GM21737 (cell line): ENCODE measurements at regions not wholly inside any gene's neighbourhood (a gene's known extent, or its start where the extent isn't known, plus 50 kb on each side); places are given as distances from the start of the nearest gene placed in this dataset.

Experiments used
- ATAC-seq: cut with Tn5 transposase; IDR thresholded peaks from one replicate; pipeline ENCODE4 v1.9.1; 2021; ENCODE audit warnings: mild to moderate bottlenecking, moderate library complexity; ENCODE audit not compliant: unreplicated experiment

GRCh38 chr2:212628586-212628985 lies 90.0 kb upstream of the ERBB4 start:
- no peak for ATAC-seq

GRCh38 chr2:212626371-212626918 lies 87.8 kb upstream of the ERBB4 start:
- ATAC-seq: no peak

- ATAC-seq: no peak
These were observed 81.4 kb upstream of the ERBB4 start for GRCh38 chr2:212619954-212620353.

GRCh38 chr2:212618636-212619035 lies 80.0 kb upstream of the ERBB4 start:
- no peak for ATAC-seq

GRCh38 chr2:212610872-212611425 lies 72.3 kb upstream of the ERBB4 start:
- no peak for ATAC-seq

- ATAC-seq: no peak
These were observed 70.9 kb upstream of the ERBB4 start for GRCh38 chr2:212609479-212609878.

GRCh38 chr2:212607080-212607479 lies 68.5 kb upstream of the ERBB4 start:
- ATAC-seq: no peak

GRCh38 chr2:212606232-212606631 lies 67.6 kb upstream of the ERBB4 start:
- no peak for ATAC-seq

- ATAC-seq: no peak
These were observed 58.1 kb upstream of the ERBB4 start for GRCh38 chr2:212596688-212597087.

GRCh38 chr2:212596276-212596675 lies 57.7 kb upstream of the ERBB4 start:
- ATAC-seq: no peak

GRCh38 chr2:212595036-212595654 lies 56.5 kb upstream of the ERBB4 start:
- no peak for ATAC-seq

- no peak for ATAC-seq
These were observed 54.1 kb upstream of the ERBB4 start for GRCh38 chr2:212592695-212593094.
